CD4-positive, alpha-beta T cell treated with Interleukin-4 for 1 hour (primary cell): ENCODE measurements at regions not wholly inside any gene's neighbourhood (a gene's known extent, or its start where the extent isn't known, plus 50 kb on each side); places are given as distances from the start of the nearest gene placed in this dataset.

Experiments
- DNase-seq, 2 donors: peaks; one replicate each; pipeline ENCODE4 v3.0.0-alpha.2; 2020 to 2022

GRCh38 chr3:22117751-22118346 is 366.8 kb upstream of the ZNF385D start:
- DNase-seq: peak in 1 of 2 donors; percentile 3

GRCh38 chr3:22118542-22118941 is 367.5 kb upstream of the ZNF385D start:
- DNase-seq: no peak

GRCh38 chr3:22121068-22121701 is 370.2 kb upstream of the ZNF385D start:
- DNase-seq: no peak

- DNase-seq: no peak
These were observed 371.6 kb upstream of the ZNF385D start for GRCh38 chr3:22122567-22122966.

- DNase-seq: no peak
These were observed 378.1 kb upstream of the ZNF385D start for GRCh38 chr3:22129101-22129500.

- DNase-seq: no peak
These were observed 390.8 kb upstream of the ZNF385D start for GRCh38 chr3:22141769-22142168.

- no peak for DNase-seq
These were observed 396.2 kb upstream of the ZNF385D start for GRCh38 chr3:22147161-22147560.

- no peak for DNase-seq
These were observed 405.9 kb upstream of the ZNF385D start for GRCh38 chr3:22156868-22157267.

GRCh38 chr3:22157848-22158247 is 406.8 kb upstream of the ZNF385D start:
- DNase-seq: no peak

GRCh38 chr3:22159004-22159695 is 408.1 kb upstream of the ZNF385D start:
- no peak for DNase-seq

- no peak for DNase-seq
These were observed 410.3 kb upstream of the ZNF385D start for GRCh38 chr3:22161315-22161714.

- no peak for DNase-seq
These were observed 419.4 kb upstream of the ZNF385D start for GRCh38 chr3:22170370-22170769.

- no peak for DNase-seq
These were observed 422.0 kb upstream of the ZNF385D start for GRCh38 chr3:22172964-22173363.

GRCh38 chr3:22175947-22176346 is 424.9 kb upstream of the ZNF385D start:
- no peak for DNase-seq

- DNase-seq: no peak
These were observed 425.9 kb upstream of the ZNF385D start for GRCh38 chr3:22176911-22177310.

- DNase-seq: no peak
These were observed 438.6 kb upstream of the ZNF385D start for GRCh38 chr3:22189616-22190015.

- no peak for DNase-seq
These were observed 448.1 kb upstream of the ZNF385D start for GRCh38 chr3:22199095-22199494.

- no peak for DNase-seq
These were observed 457.8 kb upstream of the ZNF385D start for GRCh38 chr3:22208844-22209243.

- no peak for DNase-seq
These were observed 458.6 kb upstream of the ZNF385D start for GRCh38 chr3:22209578-22209977.

GRCh38 chr3:22210693-22211092 is 459.7 kb upstream of the ZNF385D start:
- DNase-seq: no peak

GRCh38 chr3:22216601-22217000 is 465.6 kb upstream of the ZNF385D start:
- no peak for DNase-seq

GRCh38 chr3:22225161-22225560 is 474.2 kb upstream of the ZNF385D start:
- DNase-seq: no peak

- DNase-seq: no peak
These were observed 477.7 kb upstream of the ZNF385D start for GRCh38 chr3:22228705-22229104.

GRCh38 chr3:22231061-22231460 is 480.1 kb upstream of the ZNF385D start:
- no peak for DNase-seq
